Central memory CD8-positive, alpha-beta T cell (primary cell): ENCODE measurements at regions not wholly inside any gene's neighbourhood (a gene's known extent, or its start where the extent isn't known, plus 50 kb on each side); places are given as distances from the start of the nearest gene placed in this dataset.

Source experiments
- ATAC-seq: fragments of 150-1000 bp; cut with Tn5 transposase; replicated peaks from 2 replicates; pipeline ENCODE4 v1.10.0; 2022; ENCODE audit warnings: mild to moderate bottlenecking, moderate FRiP score, moderate number of reproducible peaks; ENCODE audit not compliant: poor library complexity, severe bottlenecking; ENCODE audit errors: extremely low read depth
- DNase-seq, 2 donors: peaks; one replicate each; pipeline ENCODE4 v3.0.0; 2021; ENCODE audit warnings: low spot score in 2 of 2
- H3K27ac Mint-ChIP-seq: one replicate; pipeline ENCODE4 v1.8.0; 2022; ENCODE audit warnings: low read depth, mild to moderate bottlenecking, moderate library complexity, mixed read lengths
- H3K27me3 Mint-ChIP-seq: one replicate; pipeline ENCODE4 v1.8.0; 2022; ENCODE audit warnings: mixed read lengths
- H3K36me3 Mint-ChIP-seq: one replicate; pipeline ENCODE4 v1.8.0; 2022; ENCODE audit warnings: mild to moderate bottlenecking, moderate library complexity, mixed read lengths; ENCODE audit not compliant: insufficient read depth
- H3K4me1 Mint-ChIP-seq: one replicate; pipeline ENCODE4 v1.8.0; 2022; ENCODE audit warnings: mixed read lengths
- H3K4me3 Mint-ChIP-seq: one replicate; pipeline ENCODE4 v1.8.0; 2022; ENCODE audit warnings: mild to moderate bottlenecking, moderate library complexity, mixed read lengths
- H3K9me3 Mint-ChIP-seq: one replicate; pipeline ENCODE4 v1.8.0; 2022; ENCODE audit warnings: mixed read lengths

GRCh38 chr16:52976539-52977167, 76.0 kb downstream of the CHD9NB start:
- Mint-ChIP-seq H3K4me1 (no peaks in the 10 kb centered on the region), H3K27ac (no peak overlapping the region), H3K36me3 (peaks cover 1% of the 10 kb centered on the region), H3K9me3 (peaks cover 4% of the 10 kb centered on the region), H3K4me3 (no peak overlapping the region), H3K27me3 (peaks cover 84% of the 10 kb centered on the region)
- DNase-seq (no peak), ATAC-seq (no peak)

DNA sequence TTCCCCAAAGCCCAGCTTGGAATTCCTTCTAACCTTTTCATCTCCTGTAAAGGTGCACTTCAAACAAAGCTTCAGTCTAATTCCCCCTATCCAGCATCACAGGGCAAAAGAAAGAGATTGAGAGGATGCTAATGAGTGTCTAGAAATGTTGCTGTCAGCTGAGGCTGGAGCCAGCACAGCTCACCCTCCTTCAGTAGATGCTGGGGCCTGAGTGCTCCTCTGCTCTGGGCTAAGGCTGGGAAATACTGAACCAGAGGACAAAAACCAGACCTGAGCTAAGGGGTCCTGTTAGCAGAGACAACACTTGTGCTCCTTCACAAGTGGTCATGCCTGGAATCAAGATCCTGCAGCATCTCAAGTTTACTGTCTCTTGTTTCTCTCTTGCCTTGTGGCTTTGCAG, 85.0 kb downstream of the CHD9NB start:
- ATAC-seq (no peak), DNase-seq (no peak)
- Mint-ChIP-seq H3K4me3 (no peak overlapping the region), H3K9me3 (peaks cover 4% of the 10 kb centered on the region), H3K27ac (no peak overlapping the region), H3K4me1 (no peaks in the 10 kb centered on the region), H3K27me3 (peaks cover 34% of the 10 kb centered on the region), H3K36me3 (peaks cover 1% of the 10 kb centered on the region)

DNA sequence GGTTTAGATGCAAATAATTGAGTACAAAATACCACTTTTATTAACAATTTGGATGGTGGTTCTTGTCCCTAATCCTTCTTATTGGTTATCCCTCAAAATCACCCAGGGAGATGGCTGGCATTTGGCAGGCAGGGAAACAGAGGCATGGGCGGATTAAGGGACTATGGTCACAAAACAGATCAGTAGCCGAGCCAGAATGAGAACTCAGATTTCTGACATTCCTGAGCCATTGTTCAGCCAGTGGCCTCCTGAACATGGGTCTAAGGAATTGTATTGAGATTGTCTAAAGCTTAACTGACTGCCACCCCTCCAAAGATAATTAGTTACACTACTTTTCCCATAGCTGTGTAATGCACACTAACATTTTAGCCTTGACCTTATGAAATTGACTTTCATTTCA, 88.4 kb downstream of the CHD9NB start:
- Mint-ChIP-seq H3K27me3 (peaks cover 22% of the 10 kb centered on the region), H3K4me1 (no peaks in the 10 kb centered on the region), H3K27ac (no peak overlapping the region), H3K36me3 (no peaks in the 10 kb centered on the region), H3K9me3 (no peaks in the 10 kb centered on the region), H3K4me3 (no peak overlapping the region)
- DNase-seq: no peak
- ATAC-seq: no peak

DNA sequence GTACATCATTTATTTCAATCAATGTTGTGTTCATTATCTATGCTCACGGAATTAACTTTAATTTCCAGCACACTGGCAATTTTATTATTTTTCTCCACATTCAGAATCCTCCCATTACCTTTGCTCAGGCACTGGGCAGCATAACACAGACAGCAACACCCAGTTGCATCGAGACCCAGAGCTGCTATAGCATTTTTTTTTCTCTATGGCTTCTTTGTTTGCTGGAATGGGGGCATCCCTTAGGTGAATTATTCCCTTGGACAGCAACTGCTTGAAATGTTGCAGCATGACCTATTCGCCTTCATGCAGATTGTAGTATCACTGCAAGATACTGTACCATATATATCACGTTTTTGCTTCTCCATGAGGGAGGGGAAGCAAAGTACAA, 88.8 kb downstream of the CHD9NB start:
- Mint-ChIP-seq H3K4me3 (no peak overlapping the region), H3K9me3 (no peaks in the 10 kb centered on the region), H3K36me3 (no peaks in the 10 kb centered on the region), H3K4me1 (no peaks in the 10 kb centered on the region), H3K27ac (no peak overlapping the region), H3K27me3 (peaks cover 22% of the 10 kb centered on the region)
- ATAC-seq (no peak), DNase-seq (no peak)

DNA sequence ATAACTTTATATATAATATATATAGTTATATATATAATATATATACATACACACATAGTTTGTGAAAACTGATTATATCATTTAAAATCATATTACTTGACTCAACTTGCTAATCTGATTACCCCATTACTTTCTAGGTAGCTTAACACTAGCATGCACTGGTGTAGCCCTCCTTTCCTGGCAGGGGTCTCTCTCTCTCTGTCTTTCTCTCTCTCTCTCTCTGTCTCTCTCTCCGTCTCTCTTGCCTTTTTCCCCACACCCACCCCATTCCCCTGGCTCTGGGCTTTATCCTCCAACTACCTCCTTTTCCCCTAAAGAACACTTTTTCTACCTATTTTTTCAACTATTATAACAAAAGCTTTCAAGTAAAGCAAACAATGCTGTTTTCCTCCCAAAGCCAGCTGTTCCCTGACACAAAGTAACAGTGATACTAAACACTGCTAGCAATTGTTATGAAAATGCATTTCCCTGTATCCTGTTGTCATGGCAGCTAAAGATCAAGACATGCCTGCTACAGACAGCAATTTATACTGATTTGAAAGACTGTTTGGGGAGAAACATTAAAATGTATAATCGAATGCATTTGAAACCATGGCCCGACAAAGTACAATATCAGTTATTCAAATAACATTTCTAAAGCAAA, 89.4 kb downstream of the CHD9NB start:
- no peaks in the 10 kb centered on the region for H3K4me1 Mint-ChIP-seq
- ATAC-seq (no peak), DNase-seq (no peak)
- H3K27ac Mint-ChIP-seq: no peak overlapping the region
- no peak overlapping the region for H3K4me3 Mint-ChIP-seq
- no peaks in the 10 kb centered on the region for H3K9me3 Mint-ChIP-seq
- H3K36me3 Mint-ChIP-seq: no peaks in the 10 kb centered on the region
- peaks cover 22% of the 10 kb centered on the region for H3K27me3 Mint-ChIP-seq

DNA sequence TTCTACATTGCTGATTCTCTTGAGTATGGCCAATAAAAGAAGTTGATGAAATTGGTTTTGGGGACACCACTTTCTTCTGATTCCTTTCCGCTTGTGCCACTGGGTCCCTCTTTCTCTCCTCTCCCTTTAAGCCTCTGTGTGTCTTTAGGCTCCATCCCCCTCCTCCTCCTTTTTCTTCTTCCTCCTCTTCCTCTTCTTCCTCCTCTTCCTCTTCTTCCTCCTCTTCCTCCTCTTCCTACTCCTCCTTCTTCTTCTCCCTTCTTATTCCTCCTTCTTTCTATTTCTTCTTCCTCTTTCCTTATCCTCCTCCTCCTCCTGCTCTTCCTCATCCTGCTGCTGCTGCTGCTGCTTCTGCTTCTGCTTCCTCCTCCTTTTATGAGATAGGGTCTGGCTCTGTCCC, 93.7 kb downstream of the CHD9NB start:
- Mint-ChIP-seq H3K27me3 (peaks cover 10% of the 10 kb centered on the region), H3K4me1 (no peaks in the 10 kb centered on the region), H3K9me3 (no peaks in the 10 kb centered on the region), H3K27ac (no peak overlapping the region), H3K4me3 (no peak overlapping the region), H3K36me3 (no peaks in the 10 kb centered on the region)
- ATAC-seq: no peak
- DNase-seq: no peak

- Mint-ChIP-seq H3K27ac (no peak overlapping the region), H3K27me3 (peaks cover 6% of the 10 kb centered on the region), H3K36me3 (no peaks in the 10 kb centered on the region), H3K9me3 (no peaks in the 10 kb centered on the region), H3K4me1 (no peaks in the 10 kb centered on the region), H3K4me3 (no peak overlapping the region)
- DNase-seq (no peak), ATAC-seq (no peak)
Measured at GRCh38 chr16:52957199-52957598, 95.5 kb downstream of the CHD9NB start.

- Mint-ChIP-seq H3K4me1 (no peaks in the 10 kb centered on the region), H3K9me3 (no peaks in the 10 kb centered on the region), H3K27me3 (peaks cover 9% of the 10 kb centered on the region), H3K4me3 (no peak overlapping the region), H3K27ac (no peak overlapping the region), H3K36me3 (no peaks in the 10 kb centered on the region)
- DNase-seq (no peak), ATAC-seq (no peak)
Measured at GRCh38 chr16:52956044-52956443, 96.7 kb downstream of the CHD9NB start.

GRCh38 chr16:52953215-52953614, 99.5 kb downstream of the CHD9NB start:
- Mint-ChIP-seq H3K27me3 (peaks cover 28% of the 10 kb centered on the region), H3K36me3 (no peaks in the 10 kb centered on the region), H3K4me3 (no peak overlapping the region), H3K9me3 (no peaks in the 10 kb centered on the region), H3K4me1 (no peaks in the 10 kb centered on the region), H3K27ac (no peak overlapping the region)
- DNase-seq (no peak), ATAC-seq (no peak)

GRCh38 chr16:52948946-52949345, 103.8 kb downstream of the CHD9NB start:
- H3K27me3 Mint-ChIP-seq: peaks cover 33% of the 10 kb centered on the region
- H3K27ac Mint-ChIP-seq: no peak overlapping the region
- peaks cover 2% of the 10 kb centered on the region for H3K9me3 Mint-ChIP-seq
- H3K4me3 Mint-ChIP-seq: no peak overlapping the region
- DNase-seq: no peak
- no peaks in the 10 kb centered on the region for H3K36me3 Mint-ChIP-seq
- H3K4me1 Mint-ChIP-seq: no peaks in the 10 kb centered on the region
- ATAC-seq: no peak

- no peaks in the 10 kb centered on the region for H3K36me3 Mint-ChIP-seq
- H3K4me1 Mint-ChIP-seq: no peaks in the 10 kb centered on the region
- DNase-seq (no peak), ATAC-seq (no peak)
- H3K4me3 Mint-ChIP-seq: no peak overlapping the region
- H3K27ac Mint-ChIP-seq: no peak overlapping the region
- no peaks in the 10 kb centered on the region for H3K9me3 Mint-ChIP-seq
- peaks cover 27% of the 10 kb centered on the region for H3K27me3 Mint-ChIP-seq
Measured at GRCh38 chr16:52932321-52932720, 120.4 kb downstream of the CHD9NB start.

DNA sequence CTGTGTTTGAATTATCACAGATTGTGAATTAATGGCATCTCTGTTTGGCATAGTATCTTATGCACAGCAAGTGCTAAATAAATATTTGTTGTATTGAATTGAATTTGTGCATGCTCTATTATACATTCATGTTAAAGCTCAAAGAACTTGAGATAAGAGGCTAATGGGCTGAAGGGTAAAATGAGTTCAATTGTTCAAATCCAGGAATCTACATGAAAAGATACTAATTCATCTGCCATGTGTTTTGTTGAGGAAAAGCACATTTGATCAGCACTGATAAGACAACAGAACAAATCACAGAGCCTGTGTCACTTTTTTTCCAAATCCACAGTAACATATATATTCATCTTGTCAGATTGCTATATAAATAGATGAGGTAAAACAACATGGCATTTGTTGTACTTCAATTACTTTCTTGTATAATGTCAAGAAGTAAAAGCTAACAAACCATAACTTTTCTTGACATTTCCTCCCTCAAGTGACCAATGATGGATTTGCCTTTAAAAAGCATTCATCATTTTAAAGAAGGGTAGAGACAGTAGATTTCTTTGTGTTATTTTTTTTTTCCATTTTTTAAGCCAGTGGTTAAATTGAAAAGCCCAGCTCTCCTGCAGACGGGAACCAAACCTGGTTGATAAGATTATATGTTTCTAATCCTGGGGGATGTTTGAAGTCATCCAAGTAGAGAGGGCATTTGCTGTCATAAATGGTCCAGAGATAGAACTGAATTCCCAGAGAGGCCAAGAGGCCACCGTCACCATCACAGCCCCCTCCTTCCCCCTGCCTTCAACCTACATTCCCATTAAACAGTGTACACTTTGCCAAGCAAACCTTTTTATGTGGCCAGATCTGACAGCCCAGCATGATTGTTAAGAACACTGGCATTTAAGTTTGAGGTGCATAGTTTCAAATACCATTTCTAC, 123.0 kb downstream of the CHD9NB start:
- Mint-ChIP-seq H3K4me1 (no peaks in the 10 kb centered on the region), H3K27me3 (peaks cover 23% of the 10 kb centered on the region), H3K9me3 (no peaks in the 10 kb centered on the region), H3K36me3 (peaks cover 2% of the 10 kb centered on the region), H3K27ac (no peak overlapping the region), H3K4me3 (no peak overlapping the region)
- ATAC-seq (no peak), DNase-seq (no peak)

DNA sequence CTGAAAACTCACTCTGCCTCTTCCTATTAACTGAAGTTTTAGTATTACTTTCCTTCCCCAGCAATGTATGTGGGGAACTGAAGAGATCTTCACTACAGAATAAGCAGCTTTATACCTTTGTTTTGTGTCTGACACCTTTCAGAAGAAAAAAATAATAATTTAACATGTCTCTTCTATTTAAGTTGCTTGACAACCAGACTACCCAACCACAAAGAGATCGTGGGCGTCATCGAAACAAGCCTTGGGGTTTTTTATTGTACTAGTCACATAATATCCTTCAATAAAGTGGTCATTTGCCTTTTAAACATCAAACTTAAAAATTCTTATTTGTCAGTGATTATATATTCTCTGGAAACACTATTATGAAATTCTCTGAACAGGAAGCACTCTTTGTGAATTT, 123.7 kb downstream of the CHD9NB start:
- peaks cover 2% of the 10 kb centered on the region for H3K36me3 Mint-ChIP-seq
- no peak overlapping the region for H3K27ac Mint-ChIP-seq

More for the DNA sequence above, 123.7 kb downstream of the CHD9NB start:
- Mint-ChIP-seq H3K27me3 (peaks cover 24% of the 10 kb centered on the region), H3K9me3 (no peaks in the 10 kb centered on the region), H3K4me1 (no peaks in the 10 kb centered on the region), H3K4me3 (no peak overlapping the region)
- DNase-seq (no peak), ATAC-seq (no peak)
